GM23248 (cell line): ENCODE measurements at regions not wholly inside any gene's neighbourhood (a gene's known extent, or its start where the extent isn't known, plus 50 kb on each side); places are given as distances from the start of the nearest gene placed in this dataset.

Source experiments
- EZH2 ChIP-seq: fragments of 200-600 bp; sonication (generic); IDR thresholded peaks from 2 replicates; pipeline ENCODE4 v1.6.1; 2018; ENCODE audit warnings: antibody characterized with exemption, mild to moderate bottlenecking; ENCODE audit not compliant: insufficient read depth, poor library complexity, severe bottlenecking
- EZH2phosphoT487 ChIP-seq: fragments of 200-600 bp; sonication (generic); IDR thresholded peaks from 2 replicates; pipeline ENCODE4 v1.6.1; 2018; ENCODE audit warnings: antibody characterized with exemption, moderate library complexity, mild to moderate bottlenecking, low read depth; ENCODE audit not compliant: insufficient read depth

DNA sequence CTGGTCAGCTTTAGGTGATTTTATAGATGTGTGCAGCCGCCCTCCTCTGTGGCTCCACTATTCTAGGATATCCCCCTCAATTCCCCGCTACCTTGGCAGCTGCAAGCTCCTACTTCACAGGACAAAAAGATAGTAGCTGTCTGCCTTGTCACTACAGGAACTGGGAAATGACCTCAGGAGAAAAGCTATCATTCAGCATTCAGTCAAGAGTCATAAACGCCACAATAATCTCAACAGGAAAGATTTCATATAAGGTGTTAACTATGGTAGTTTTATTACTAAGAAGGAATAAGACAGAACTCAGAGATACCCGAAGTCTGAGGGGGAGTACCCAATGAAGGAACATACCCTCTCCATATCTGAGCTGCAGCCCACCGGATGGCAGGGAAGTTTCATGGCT lies 63.9 kb downstream of the CRPPA start:
- TF ChIP-seq EZH2phosphoT487 = no peak
- TF ChIP-seq EZH2 = no peak
